GM23338 (cell line): ENCODE measurements at regions not wholly inside any gene's neighbourhood (a gene's known extent, or its start where the extent isn't known, plus 50 kb on each side); places are given as distances from the start of the nearest gene placed in this dataset.

ENCODE experiments used
- ATAC-seq: fragments of 200-7000 bp; cut with Tn5 transposase; 3 replicates; pipeline ENCODE4 v1.9.1; 2020
- DNase-seq: peaks from one replicate; pipeline ENCODE4 v3.0.0-alpha.2; 2015; ENCODE audit warnings: low spot score
- H2AFZ ChIP-seq: fragments of 200-600 bp; sonication (generic); 2 replicates; pipeline ENCODE4 v1.8.0; 2016; ENCODE audit warnings: antibody characterized with exemption, mild to moderate bottlenecking, moderate library complexity
- H3F3A ChIP-seq: fragments of 200-600 bp; sonication (generic); replicated peaks from 2 replicates; pipeline ENCODE4 v1.8.0; 2017; ENCODE audit warnings: antibody characterized with exemption, mixed run types, low read depth
- H3K27ac ChIP-seq: fragments of 200-600 bp; sonication (generic); 2 replicates; pipeline ENCODE4 v1.6.1; 2016; ENCODE audit warnings: low read depth
- H3K27me3 ChIP-seq: fragments of 200-600 bp; sonication (generic); 2 replicates; pipeline ENCODE4 v1.8.0; 2016; ENCODE audit warnings: mild to moderate bottlenecking, mixed run types, moderate library complexity; ENCODE audit not compliant: insufficient read depth
- H3K36me3 ChIP-seq: fragments of 200-600 bp; sonication (generic); 2 replicates; pipeline ENCODE4 v1.8.0; 2016; ENCODE audit warnings: mild to moderate bottlenecking; ENCODE audit not compliant: insufficient read depth
- H3K4me1 ChIP-seq: fragments of 200-600 bp; sonication (generic); 2 replicates; pipeline ENCODE4 v1.8.0; 2016; ENCODE audit warnings: mild to moderate bottlenecking, moderate library complexity; ENCODE audit not compliant: insufficient read depth
- H3K4me2 ChIP-seq: fragments of 200-600 bp; sonication (generic); 2 replicates; pipeline ENCODE4 v1.7.1; 2017; ENCODE audit warnings: mixed run types
- H3K4me3 ChIP-seq: fragments of 200-600 bp; sonication (generic); 2 replicates; pipeline ENCODE4 v1.6.1; 2016; ENCODE audit warnings: mixed run types
- H3K79me2 ChIP-seq: fragments of 200-600 bp; sonication (generic); replicated peaks from 2 replicates; pipeline ENCODE4 v1.8.0; 2017; ENCODE audit warnings: mild to moderate bottlenecking; ENCODE audit not compliant: insufficient read depth
- H3K9me2 ChIP-seq: fragments of 200-600 bp; sonication (generic); 2 replicates; pipeline ENCODE4 v1.8.0; 2017; ENCODE audit not compliant: insufficient read depth
- H4K20me1 ChIP-seq: fragments of 200-600 bp; sonication (generic); replicated peaks from 2 replicates; pipeline ENCODE4 v1.8.0; 2017; ENCODE audit warnings: mild to moderate bottlenecking; ENCODE audit not compliant: insufficient read depth
- H3K27ac Mint-ChIP-seq: 2 replicates; pipeline ENCODE4 v1.8.0; 2020; ENCODE audit warnings: inconsistent platforms, mild to moderate bottlenecking, moderate library complexity, mixed read lengths
- H3K27me3 Mint-ChIP-seq: 3 replicates; pipeline ENCODE4 v1.8.0; 2022; ENCODE audit warnings: low read depth, mild to moderate bottlenecking, moderate library complexity, mixed read lengths, inconsistent platforms; ENCODE audit not compliant: insufficient read depth, poor library complexity
- H3K36me3 Mint-ChIP-seq: 3 replicates; pipeline ENCODE4 v1.8.0; 2021; ENCODE audit warnings: low read depth, mild to moderate bottlenecking, inconsistent platforms, moderate library complexity, mixed read lengths
- H3K4me1 Mint-ChIP-seq: 3 replicates; pipeline ENCODE4 v1.8.0; 2020; ENCODE audit warnings: mild to moderate bottlenecking, inconsistent platforms, mixed read lengths
- H3K4me3 Mint-ChIP-seq: 3 replicates; pipeline ENCODE4 v1.8.0; 2021; ENCODE audit warnings: moderate library complexity, mild to moderate bottlenecking, inconsistent platforms, mixed read lengths
- H3K9me3 Mint-ChIP-seq: 3 replicates; pipeline ENCODE4 v1.8.0; 2020; ENCODE audit warnings: moderate library complexity, mild to moderate bottlenecking, inconsistent platforms, mixed read lengths
- CREB1 ChIP-seq: fragments of 250-450 bp; sonication (Bioruptor Pico); IDR thresholded peaks from 2 replicates; pipeline ENCODE4 v1.5.0; 2020; ENCODE audit warnings: low read depth, mild to moderate bottlenecking, moderate library complexity
- CTCF ChIP-seq, 2 experiments: fragments of 200-600 bp in 1 of 2; sonication (generic) in 1 of 2; conservative IDR thresholded peaks; 2 replicates each; pipeline versions ENCODE4 v1.5.1 to v1.6.1; 2016 to 2017; ENCODE audit warnings: antibody characterized with exemption in 2 of 2, low read depth in 2 of 2, mild to moderate bottlenecking in 2 of 2, moderate library complexity in 1 of 2
- ETS1 ChIP-seq: IDR thresholded peaks from 2 replicates; pipeline ENCODE4 v1.6.1; 2016; ENCODE audit warnings: antibody characterized with exemption
- EZH2 ChIP-seq: fragments of 200-600 bp; sonication (generic); IDR thresholded peaks from one replicate; pipeline ENCODE4 v1.8.0; 2017; ENCODE audit warnings: antibody characterized with exemption, mild to moderate bottlenecking, low read depth; ENCODE audit not compliant: unreplicated experiment
- EZH2phosphoT487 ChIP-seq: fragments of 200-600 bp; sonication (generic); IDR thresholded peaks from one replicate; pipeline ENCODE4 v1.8.1; 2018; ENCODE audit warnings: antibody characterized with exemption; ENCODE audit not compliant: unreplicated experiment
- JUNB ChIP-seq: IDR thresholded peaks from one replicate; pipeline ENCODE4 v1.6.1; 2016; ENCODE audit warnings: antibody characterized with exemption; ENCODE audit not compliant: unreplicated experiment
- NANOG ChIP-seq: IDR thresholded peaks from 2 replicates; pipeline ENCODE4 v1.6.1; 2016; ENCODE audit warnings: antibody characterized with exemption, borderline replicate concordance
- POLR2AphosphoS5 ChIP-seq: IDR thresholded peaks from 2 replicates; pipeline ENCODE4 v1.6.1; 2016; ENCODE audit warnings: antibody characterized with exemption, low read depth
- REST ChIP-seq: IDR thresholded peaks from one replicate; pipeline ENCODE4 v1.6.1; 2018; ENCODE audit warnings: antibody characterized with exemption; ENCODE audit not compliant: unreplicated experiment
- STAT1 ChIP-seq: IDR thresholded peaks from one replicate; pipeline ENCODE4 v1.6.1; 2016; ENCODE audit warnings: antibody characterized with exemption; ENCODE audit not compliant: unreplicated experiment
- ZNF331 ChIP-seq: fragments of 250-450 bp; sonication (Bioruptor Pico); IDR thresholded peaks from 2 replicates; pipeline ENCODE4 v1.5.0; 2020; ENCODE audit warnings: low read depth, mild to moderate bottlenecking, moderate library complexity
- ZNF462 ChIP-seq: fragments of 250-450 bp; sonication (Bioruptor Pico); IDR thresholded peaks from 2 replicates; pipeline ENCODE4 v1.5.0; 2020; ENCODE audit warnings: mild to moderate bottlenecking, moderate library complexity

- ATAC-seq, result 0 out of 3 replicates have a peak, but pooled peaks have one; percentile 28
- TF ChIP-seq STAT1 (no peak), EZH2phosphoT487 (no peak), ETS1 (no peak), ZNF331 (CRISPR knock-in tag) (no peak), REST (no peak), CREB1 (CRISPR knock-in tag) (no peak), EZH2 (no peak), JUNB (no peak), NANOG (no peak), CTCF (conservative IDR thresholded peaks at IDR 0.05; ENCODE audit: low read depth in 2 of 2) (no peak), POLR2AphosphoS5 (no peak), ZNF462 (CRISPR knock-in tag) (no peak)
- Mint-ChIP-seq H3K9me3 (no peaks in the 10 kb centered on the region; the same call in 2 of the 3 replicates), H3K4me1 (peaks cover 6% of the 10 kb centered on the region), H3K36me3 (no peaks in the 10 kb centered on the region), H3K27me3 (peaks cover 16% of the 10 kb centered on the region), H3K27ac (no peak overlapping the region), H3K4me3 (no peak overlapping the region)
- Histone ChIP-seq H3K4me3 (no peak overlapping the region), H3K4me2 (no peak overlapping the region), H2AFZ (peak overlapping the region; percentile 14; the same call in 1 of the 2 replicates), H3K27ac (no peak overlapping the region), H3K27me3 (no peaks in the 10 kb centered on the region), H3K4me1 (no peaks in the 10 kb centered on the region), H4K20me1 (no peaks in the 10 kb centered on the region), H3F3A (no peaks in the 10 kb centered on the region), H3K79me2 (no peaks in the 10 kb centered on the region), H3K9me2 (no peaks in the 10 kb centered on the region), H3K36me3 (no peaks in the 10 kb centered on the region)
- no peak for DNase-seq
Observed at GRCh38 chr20:48326434-48326691, 501.4 kb downstream of the PREX1 start.
